ENCODE measurements at regions not wholly inside any gene's neighbourhood (a gene's known extent, or its start where the extent isn't known, plus 50 kb on each side); places are given as distances from the start of the nearest gene placed in this dataset.

DNA sequence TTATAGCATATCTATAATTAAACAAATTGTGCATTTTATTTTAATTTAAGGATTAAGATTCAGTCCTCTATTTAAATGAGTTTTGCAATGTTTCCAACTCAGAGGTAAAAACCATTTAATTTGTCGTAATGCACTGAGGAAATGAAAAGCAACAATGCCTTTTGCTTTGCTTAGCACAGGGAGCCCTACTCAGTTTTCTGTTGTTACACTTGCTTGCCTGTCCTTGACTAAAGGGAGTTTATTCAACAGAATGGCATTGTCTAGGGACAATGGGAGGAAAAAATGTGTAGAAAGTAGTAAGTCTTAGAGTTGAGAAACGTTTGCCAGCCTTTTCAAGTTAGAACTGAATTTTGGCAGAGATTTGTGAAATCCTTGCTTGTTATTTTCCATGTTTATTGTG is 734.2 kb upstream of the ANO3 start:
- ATAC-seq (ENCODE audit: insufficient read depth, low FRiP score) (no peak), DNase-seq (peak in 1 of 3 donors; percentile 17)

GRCh38 chr11:25602149-25602548 is 729.8 kb upstream of the ANO3 start:
- Histone ChIP-seq H3K27ac (ENCODE audit: low read depth in 1 of 2, low read length in 1 of 2) (no peak overlapping the region), H3K4me3 (no peak overlapping the region), H3K27me3 (ENCODE audit: control insufficient read depth in 3 of 3, insufficient read depth in 3 of 3, low read length in 2 of 3) (no peaks in the 10 kb centered on the region), H3K9ac (ENCODE audit: insufficient read depth in 1 of 2, low read length in 2 of 2) (no peak overlapping the region), H3K36me3 (ENCODE audit: control insufficient read depth in 4 of 4, insufficient read depth in 4 of 4, low read length in 4 of 4) (no peaks in the 10 kb centered on the region), H3K9me3 (ENCODE audit: control insufficient read depth in 4 of 4, insufficient read depth in 3 of 4, low read length in 3 of 4) (no peaks in the 10 kb centered on the region), H3K4me1 (ENCODE audit: control insufficient read depth in 5 of 5, insufficient read depth in 5 of 5, low read length in 5 of 5) (peaks cover 0 to 3% (median 0%) of the 10 kb centered on the region in 5 donors)
- ATAC-seq (ENCODE audit: insufficient read depth, low FRiP score): no peak
- TF ChIP-seq CTCF (IDR thresholded peaks at IDR 0.05; ENCODE audit: control extremely low read depth, extremely low read depth): no peak
- no peak for DNase-seq
- 83 to 91% methylated on average over 2 of the region's 2 CpGs for WGBS, 2 donors

More for the DNA sequence above, 734.2 kb upstream of the ANO3 start:
- Histone ChIP-seq H3K4me3 (no peak overlapping the region), H3K27me3 (ENCODE audit: control insufficient read depth in 3 of 3, insufficient read depth in 3 of 3, low read length in 2 of 3) (no peaks in the 10 kb centered on the region), H3K9ac (ENCODE audit: insufficient read depth in 1 of 2, low read length in 2 of 2) (no peak overlapping the region), H3K27ac (ENCODE audit: low read depth in 1 of 2, low read length in 1 of 2) (no peak overlapping the region), H3K36me3 (ENCODE audit: control insufficient read depth in 4 of 4, insufficient read depth in 4 of 4, low read length in 4 of 4) (no peaks in the 10 kb centered on the region), H3K9me3 (ENCODE audit: control insufficient read depth in 4 of 4, insufficient read depth in 3 of 4, low read length in 3 of 4) (no peaks in the 10 kb centered on the region), H3K4me1 (ENCODE audit: control insufficient read depth in 5 of 5, insufficient read depth in 5 of 5, low read length in 5 of 5) (peaks cover 0 to 3% (median 0%) of the 10 kb centered on the region in 5 donors)
- WGBS, 2 donors: 42 to 47% methylated on average over 2 of the region's 2 CpGs
- no peak for TF ChIP-seq CTCF (IDR thresholded peaks at IDR 0.05; ENCODE audit: control extremely low read depth, extremely low read depth)

DNA sequence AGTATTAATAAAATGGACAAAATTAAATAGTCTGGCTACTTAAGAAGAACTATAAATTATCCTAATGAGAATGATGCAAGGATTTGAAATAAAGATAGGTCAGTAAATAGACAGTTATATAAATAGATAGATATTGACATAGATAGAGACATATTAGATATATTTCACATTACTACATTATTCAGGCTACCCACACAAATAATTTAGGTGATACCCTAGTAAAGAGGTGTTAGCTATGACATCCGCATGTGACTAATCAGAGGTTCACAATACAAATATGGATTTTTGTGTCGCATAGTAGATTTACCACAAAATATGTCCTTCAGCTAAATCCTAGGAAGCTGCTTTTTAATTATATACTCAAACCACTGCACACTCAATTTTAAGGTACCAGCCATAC is 729.0 kb upstream of the ANO3 start:
- Histone ChIP-seq H3K9ac (ENCODE audit: insufficient read depth in 1 of 2, low read length in 2 of 2) (no peak overlapping the region), H3K27me3 (ENCODE audit: control insufficient read depth in 3 of 3, insufficient read depth in 3 of 3, low read length in 2 of 3) (no peaks in the 10 kb centered on the region), H3K4me1 (ENCODE audit: control insufficient read depth in 5 of 5, insufficient read depth in 5 of 5, low read length in 5 of 5) (peaks cover 0 to under 1% (median 0%) of the 10 kb centered on the region in 5 donors), H3K36me3 (ENCODE audit: control insufficient read depth in 4 of 4, insufficient read depth in 4 of 4, low read length in 4 of 4) (no peaks in the 10 kb centered on the region), H3K4me3 (no peak overlapping the region), H3K27ac (ENCODE audit: low read depth in 1 of 2, low read length in 1 of 2) (no peak overlapping the region), H3K9me3 (ENCODE audit: control insufficient read depth in 4 of 4, insufficient read depth in 3 of 4, low read length in 3 of 4) (no peaks in the 10 kb centered on the region)
- ATAC-seq (ENCODE audit: insufficient read depth, low FRiP score) (no peak), DNase-seq (no peak)
- no peak for TF ChIP-seq CTCF (IDR thresholded peaks at IDR 0.05; ENCODE audit: control extremely low read depth, extremely low read depth)
- WGBS, 2 donors: 97 to 100% methylated on average over 2 of the region's 2 CpGs

GRCh38 chr11:25612806-25613205 is 719.1 kb upstream of the ANO3 start:
- peaks cover 0 to 16% (median 0%) of the 10 kb centered on the region in 5 donors for H3K4me1 ChIP-seq (ENCODE audit: control insufficient read depth in 5 of 5, insufficient read depth in 5 of 5, low read length in 5 of 5)
- peaks cover 1 to 3% (median 3%) of the 10 kb centered on the region in 4 donors for H3K9me3 ChIP-seq (ENCODE audit: control insufficient read depth in 4 of 4, insufficient read depth in 3 of 4, low read length in 3 of 4)
- no peak for TF ChIP-seq CTCF (IDR thresholded peaks at IDR 0.05; ENCODE audit: control extremely low read depth, extremely low read depth)
- ATAC-seq (ENCODE audit: insufficient read depth, low FRiP score): no peak
- no peak overlapping the region for H3K9ac ChIP-seq (ENCODE audit: insufficient read depth in 1 of 2, low read length in 2 of 2)
- H3K27ac ChIP-seq (ENCODE audit: low read depth in 1 of 2, low read length in 1 of 2): no peak overlapping the region
- H3K36me3 ChIP-seq (ENCODE audit: control insufficient read depth in 4 of 4, insufficient read depth in 4 of 4, low read length in 4 of 4): no peaks in the 10 kb centered on the region
- H3K4me3 ChIP-seq: no peak overlapping the region
- peak; percentile 8 to 28 (median 13) for DNase-seq
- 85 to 86% methylated on average over 3 of the region's 3 CpGs for WGBS, 2 donors
- no peaks in the 10 kb centered on the region for H3K27me3 ChIP-seq (ENCODE audit: control insufficient read depth in 3 of 3, insufficient read depth in 3 of 3, low read length in 2 of 3)
